ENCODE measurements at regions not wholly inside any gene's neighbourhood (a gene's known extent, or its start where the extent isn't known, plus 50 kb on each side); places are given as distances from the start of the nearest gene placed in this dataset.

GRCh38 chr18:78151234-78151633, 828.4 kb upstream of the SALL3 start:
- TF ChIP-seq FOXM1 (IDR thresholded peaks at IDR 0.05; ENCODE audit: borderline replicate concordance) (no peak), CTBP1 (IDR thresholded peaks at IDR 0.05; ENCODE audit: borderline replicate concordance) (no peak), NFRKB (IDR thresholded peaks at IDR 0.05) (no peak), SP1 (IDR thresholded peaks at IDR 0.05) (no peak), TARDBP (IDR thresholded peaks at IDR 0.05) (no peak), ARNT (IDR thresholded peaks at IDR 0.05) (no peak), L3MBTL2 (conservative IDR thresholded peaks at IDR 0.05) (no peak)
